GM18502 (cell line): ENCODE measurements at regions not wholly inside any gene's neighbourhood (a gene's known extent, or its start where the extent isn't known, plus 50 kb on each side); places are given as distances from the start of the nearest gene placed in this dataset.

Experiments used
- ATAC-seq: cut with Tn5 transposase; IDR thresholded peaks from one replicate; pipeline ENCODE4 v1.9.1; 2021; ENCODE audit warnings: mild to moderate bottlenecking; ENCODE audit not compliant: unreplicated experiment, poor library complexity

GRCh38 chr6:93992976-93993375 is 573.6 kb upstream of the EPHA7 start:
- no peak for ATAC-seq

- no peak for ATAC-seq
These were observed 570.3 kb upstream of the EPHA7 start for GRCh38 chr6:93989630-93990029.

GRCh38 chr6:93985953-93986352 is 566.6 kb upstream of the EPHA7 start:
- no peak for ATAC-seq

- no peak for ATAC-seq
These were observed 555.8 kb upstream of the EPHA7 start for GRCh38 chr6:93975159-93975558.

- no peak for ATAC-seq
These were observed 555.0 kb upstream of the EPHA7 start for GRCh38 chr6:93974332-93974731.

GRCh38 chr6:93972791-93973190 is 553.4 kb upstream of the EPHA7 start:
- ATAC-seq, result no peak

- ATAC-seq, result no peak
These were observed 551.3 kb upstream of the EPHA7 start for GRCh38 chr6:93970684-93971083.

GRCh38 chr6:93968126-93968525 is 548.8 kb upstream of the EPHA7 start:
- no peak for ATAC-seq

GRCh38 chr6:93964926-93965325 is 545.6 kb upstream of the EPHA7 start:
- ATAC-seq, result no peak

- ATAC-seq, result no peak
These were observed 545.0 kb upstream of the EPHA7 start for GRCh38 chr6:93964321-93964720.

- no peak for ATAC-seq
These were observed 543.2 kb upstream of the EPHA7 start for GRCh38 chr6:93962566-93962965.

GRCh38 chr6:93954584-93954983 is 535.2 kb upstream of the EPHA7 start:
- ATAC-seq, result no peak

- no peak for ATAC-seq
These were observed 524.3 kb upstream of the EPHA7 start for GRCh38 chr6:93943661-93944060.

GRCh38 chr6:93940381-93940780 is 521.0 kb upstream of the EPHA7 start:
- no peak for ATAC-seq

GRCh38 chr6:93932175-93932574 is 512.8 kb upstream of the EPHA7 start:
- no peak for ATAC-seq

- no peak for ATAC-seq
These were observed 508.4 kb upstream of the EPHA7 start for GRCh38 chr6:93927731-93928130.

GRCh38 chr6:93919365-93919764 is 500.0 kb upstream of the EPHA7 start:
- no peak for ATAC-seq

- ATAC-seq, result no peak
These were observed 498.9 kb upstream of the EPHA7 start for GRCh38 chr6:93918258-93918657.

GRCh38 chr6:93917216-93917615 is 497.9 kb upstream of the EPHA7 start:
- ATAC-seq, result no peak

- ATAC-seq, result no peak
These were observed 497.4 kb upstream of the EPHA7 start for GRCh38 chr6:93916716-93917115.

- no peak for ATAC-seq
These were observed 496.6 kb upstream of the EPHA7 start for GRCh38 chr6:93915961-93916360.

- ATAC-seq, result no peak
These were observed 483.2 kb upstream of the EPHA7 start for GRCh38 chr6:93902517-93902916.

GRCh38 chr6:93900142-93900541 is 480.8 kb upstream of the EPHA7 start:
- ATAC-seq, result no peak
